Neutrophil (primary cell): ENCODE measurements at regions not wholly inside any gene's neighbourhood (a gene's known extent, or its start where the extent isn't known, plus 50 kb on each side); places are given as distances from the start of the nearest gene placed in this dataset.
"Not testable (repeated sequence)": the region's sequence is repeated elsewhere in the genome, so short reads cannot be mapped to it uniquely, and the experiment has no call there.

Experiments
- H3K27ac ChIP-seq: fragments of 200-600 bp; sonication (generic); 2 replicates; pipeline ENCODE4 v1.5.1; 2016; ENCODE audit warnings: mild to moderate bottlenecking, moderate library complexity
- H3K27me3 ChIP-seq: fragments of 200-600 bp; sonication (generic); 2 replicates; pipeline ENCODE4 v1.6.0; 2016; ENCODE audit warnings: mild to moderate bottlenecking
- H3K36me3 ChIP-seq: fragments of 200-600 bp; sonication (generic); 2 replicates; pipeline ENCODE4 v1.5.1; 2017
- H3K4me1 ChIP-seq, 2 experiments: fragments of 200-600 bp in 1 of 2; sonication (generic) in 1 of 2; 1 replicate in 1 of 2; 2 replicates in 1 of 2; pipeline versions ENCODE4 v1.5.1 to v1.6.1; 2013 to 2016; ENCODE audit warnings: low read depth in 1 of 2, low read length in 1 of 2, mild to moderate bottlenecking in 1 of 2, moderate library complexity in 1 of 2; ENCODE audit not compliant: control insufficient read depth in 1 of 2, insufficient read depth in 1 of 2
- H3K4me3 ChIP-seq, 2 experiments: fragments of 200-600 bp in 1 of 2; sonication (generic) in 1 of 2; 1 replicate in 1 of 2; 2 replicates in 1 of 2; pipeline ENCODE4 v1.5.1; 2013 to 2016; ENCODE audit warnings: low read depth in 1 of 2, low read length in 1 of 2, mild to moderate bottlenecking in 1 of 2, moderate library complexity in 1 of 2
- H3K9me3 ChIP-seq: fragments of 200-600 bp; sonication (generic); 2 replicates; pipeline ENCODE4 v1.5.1; 2016
- CTCF ChIP-seq: fragments of 200-600 bp; sonication (generic); IDR thresholded peaks from 2 replicates; pipeline ENCODE4 v1.5.1; 2016; ENCODE audit warnings: antibody characterized with exemption

DNA sequence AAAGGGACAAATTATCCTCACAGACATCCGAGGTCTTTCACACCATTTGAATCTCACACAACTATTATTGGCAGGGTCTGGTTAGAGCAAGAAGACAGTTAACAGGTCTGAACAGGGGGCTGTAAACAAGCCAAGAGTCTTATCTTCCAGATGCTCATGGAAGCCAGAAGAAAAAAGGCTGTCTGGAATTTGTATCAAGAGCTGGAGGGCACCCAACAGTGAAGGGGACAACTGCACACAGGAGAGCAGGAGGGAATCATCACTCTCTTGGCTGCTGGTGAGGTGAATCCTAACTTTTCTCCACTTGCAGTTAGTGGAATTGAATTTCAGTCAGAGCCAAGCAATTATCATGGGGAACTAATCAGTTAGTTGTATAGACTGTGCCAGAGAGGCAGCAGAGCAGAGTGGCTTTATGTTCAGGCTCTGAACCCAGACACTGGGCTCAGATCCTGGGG is 880.2 kb upstream of the AUTS2 start:
- no peaks in the 10 kb centered on the region for H3K4me1 ChIP-seq
- H3K27me3 ChIP-seq: no peaks in the 10 kb centered on the region
- no peak for TF ChIP-seq CTCF
- no peaks in the 10 kb centered on the region for H3K9me3 ChIP-seq
- H3K36me3 ChIP-seq: no peaks in the 10 kb centered on the region
- H3K27ac ChIP-seq: no peak overlapping the region
- H3K4me3 ChIP-seq: no peak overlapping the region

DNA sequence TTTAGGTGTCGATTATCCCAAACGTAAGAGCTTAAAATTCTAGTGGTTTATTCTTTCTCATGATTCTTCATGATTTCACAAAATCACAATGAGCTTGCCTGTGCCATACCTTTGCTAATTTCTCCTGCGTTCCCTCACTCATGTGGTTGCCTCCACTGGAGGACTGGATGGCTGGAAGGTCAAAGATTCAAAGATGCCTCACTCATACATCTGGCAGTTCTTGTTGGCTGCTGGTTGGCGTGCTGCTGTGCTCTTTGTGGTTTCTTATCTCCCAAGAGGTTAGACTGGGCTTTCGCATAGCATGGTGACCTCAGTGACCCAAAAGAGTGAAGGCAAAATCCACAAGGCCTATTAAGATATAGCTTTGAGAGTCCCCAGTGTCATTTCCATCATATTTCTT is 877.6 kb upstream of the AUTS2 start:
- Histone ChIP-seq H3K9me3 (no peaks in the 10 kb centered on the region), H3K4me1 (no peaks in the 10 kb centered on the region), H3K27ac (no peak overlapping the region), H3K27me3 (no peaks in the 10 kb centered on the region), H3K4me3 (no peak overlapping the region), H3K36me3 (no peaks in the 10 kb centered on the region)
- no peak for TF ChIP-seq CTCF

DNA sequence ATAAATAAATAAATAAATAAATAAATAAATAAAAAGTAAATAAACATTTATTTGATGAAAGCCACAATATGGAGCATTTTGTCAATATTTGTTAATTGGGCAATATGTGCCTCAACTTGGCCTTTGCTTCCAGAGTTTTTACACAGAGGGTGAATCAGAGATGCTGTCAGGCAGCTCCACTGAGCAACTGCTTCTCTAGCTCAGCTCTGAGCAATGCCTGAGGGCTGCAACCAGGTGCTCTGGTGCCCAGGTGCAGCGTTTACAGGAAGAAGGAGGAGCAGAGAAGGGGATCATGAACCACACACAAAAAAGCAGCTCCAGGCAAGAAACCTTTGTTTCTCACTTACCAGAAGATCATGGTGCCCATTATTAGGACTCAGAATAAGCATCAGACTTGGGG is 876.2 kb upstream of the AUTS2 start:
- H3K27ac ChIP-seq: no peak overlapping the region
- no peaks in the 10 kb centered on the region for H3K9me3 ChIP-seq
- no peaks in the 10 kb centered on the region for H3K27me3 ChIP-seq
- H3K36me3 ChIP-seq: no peaks in the 10 kb centered on the region
- TF ChIP-seq CTCF: no peak
- no peaks in the 10 kb centered on the region for H3K4me1 ChIP-seq
- H3K4me3 ChIP-seq: no peak overlapping the region

GRCh38 chr7:68724965-68725364 is 873.3 kb upstream of the AUTS2 start:
- Histone ChIP-seq H3K4me1 (no peaks in the 10 kb centered on the region), H3K9me3 (no peaks in the 10 kb centered on the region), H3K27ac (no peak overlapping the region), H3K27me3 (no peaks in the 10 kb centered on the region), H3K36me3 (no peaks in the 10 kb centered on the region), H3K4me3 (no peak overlapping the region)
- no peak for TF ChIP-seq CTCF

- Histone ChIP-seq H3K4me3 (no peak overlapping the region), H3K36me3 (no peaks in the 10 kb centered on the region), H3K4me1 (no peaks in the 10 kb centered on the region), H3K9me3 (no peaks in the 10 kb centered on the region), H3K27me3 (no peaks in the 10 kb centered on the region), H3K27ac (no peak overlapping the region)
- TF ChIP-seq CTCF: no peak
These were observed 872.2 kb upstream of the AUTS2 start for GRCh38 chr7:68725843-68726785.

DNA sequence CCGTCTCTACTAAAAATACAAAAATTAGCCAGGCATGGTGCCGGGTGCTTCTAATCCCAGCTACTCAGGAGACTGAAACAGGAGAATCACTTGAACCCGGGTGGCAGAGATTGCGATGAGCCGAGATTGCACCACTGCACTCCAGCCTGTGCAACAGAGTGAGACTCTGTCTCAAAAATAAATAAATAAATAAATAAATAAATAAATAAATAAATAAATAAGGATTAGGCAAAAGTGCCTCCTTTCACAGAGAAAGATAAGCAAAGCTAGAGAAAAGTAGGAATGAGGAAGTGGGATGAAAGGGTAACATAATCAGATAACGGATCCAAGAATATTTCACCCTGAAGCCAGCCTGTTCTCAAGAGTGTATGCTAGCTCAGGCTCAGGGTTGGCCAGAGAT is 869.6 kb upstream of the AUTS2 start:
- not testable (repeated sequence) for H3K36me3 ChIP-seq, H3K4me1 ChIP-seq, H3K27me3 ChIP-seq, H3K9me3 ChIP-seq, H3K27ac ChIP-seq, H3K4me3 ChIP-seq
